PC-3 (cell line): ENCODE measurements at regions not wholly inside any gene's neighbourhood (a gene's known extent, or its start where the extent isn't known, plus 50 kb on each side); places are given as distances from the start of the nearest gene placed in this dataset.
"Not testable (repeated sequence)": the region's sequence is repeated elsewhere in the genome, so short reads cannot be mapped to it uniquely, and the experiment has no call there.

Source experiments
- ATAC-seq: fragments of 200-7000 bp; cut with Tn5 transposase; 2 replicates; pipeline ENCODE4 v1.9.1; 2020; ENCODE audit warnings: mild to moderate bottlenecking, moderate library complexity
- BruUV-seq: library from RNA; stranded (reverse); fragments of 400-500 nt; replicated peaks from 2 replicates; lab custom pipeline; 2021; lab: Mats Ljungman, UMichigan
- CTCF ChIA-PET: fragments of 300-600 bp; sonication (Branson Sonifier 250); formaldehyde crosslinking; loops from one replicate; lab custom pipeline; 2022; ENCODE audit warnings: antibody characterized with exemption; lab: Charles Lee
- POLR2A ChIA-PET: fragments of 300-600 bp; sonication (Branson Sonifier 250); formaldehyde crosslinking; loops from one replicate; lab custom pipeline; 2022; ENCODE audit warnings: antibody characterized with exemption; ENCODE audit not compliant: unreplicated experiment; lab: Charles Lee
- DNase-seq: peaks from one replicate; pipeline ENCODE4 v3.0.0-alpha.2; 2015
- H2AFZ ChIP-seq: fragments of 300-600 bp; sonication (generic); 2 replicates; pipeline ENCODE4 v1.6.0; 2016; ENCODE audit warnings: antibody characterized with exemption, low read length
- H3F3A ChIP-seq: fragments of 300-600 bp; sonication (generic); one replicate; pipeline ENCODE4 v1.6.0; 2017; ENCODE audit warnings: antibody characterized with exemption, low read length, control low read depth, mild to moderate bottlenecking; ENCODE audit not compliant: unreplicated experiment
- H3K27ac ChIP-seq: fragments of 300-600 bp; sonication (generic); 2 replicates; pipeline ENCODE4 v1.5.1; 2016; ENCODE audit warnings: mild to moderate bottlenecking, low read length
- H3K27me3 ChIP-seq: fragments of 300-600 bp; sonication (generic); 2 replicates; pipeline ENCODE4 v1.6.1; 2016; ENCODE audit warnings: low read length, mixed read lengths
- H3K36me3 ChIP-seq: fragments of 300-600 bp; sonication (generic); 2 replicates; pipeline ENCODE4 v1.6.1; 2016; ENCODE audit warnings: low read depth, mixed run types, low read length, mixed read lengths
- H3K4me1 ChIP-seq: fragments of 300-600 bp; sonication (generic); 2 replicates; pipeline ENCODE4 v1.5.1; 2016; ENCODE audit warnings: low read length; ENCODE audit not compliant: insufficient read depth
- H3K4me2 ChIP-seq: fragments of 300-600 bp; sonication (generic); 2 replicates; pipeline ENCODE4 v1.6.0; 2016; ENCODE audit warnings: low read length
- H3K4me3 ChIP-seq: fragments of 300-600 bp; sonication (generic); 2 replicates; pipeline ENCODE4 v1.5.1; 2016; ENCODE audit warnings: mild to moderate bottlenecking, low read length, mixed read lengths
- H3K79me2 ChIP-seq: fragments of 300-600 bp; sonication (generic); 2 replicates; pipeline ENCODE4 v1.6.1; 2017; ENCODE audit warnings: low read length, mixed read lengths
- H3K9ac ChIP-seq: fragments of 300-600 bp; sonication (generic); 2 replicates; pipeline ENCODE4 v1.6.0; 2016; ENCODE audit warnings: mild to moderate bottlenecking, low read length
- H3K9me2 ChIP-seq: fragments of 300-600 bp; sonication (generic); replicated peaks from 2 replicates; pipeline ENCODE4 v1.6.1; 2016; ENCODE audit warnings: mixed run types, low read length, mixed read lengths
- H3K9me3 ChIP-seq: fragments of 300-600 bp; sonication (generic); 2 replicates; pipeline ENCODE4 v1.6.1; 2016; ENCODE audit warnings: low read length, mixed read lengths
- H4K20me1 ChIP-seq: fragments of 300-600 bp; sonication (generic); 2 replicates; pipeline ENCODE4 v1.6.1; 2016; ENCODE audit warnings: low read length, mixed read lengths
- intact Hi-C: fragments of 100-400 bp; cut with micrococcal nuclease; formaldehyde crosslinking; loops from 2 replicates; pipeline ENCODE4 v1.9.0; 2023

DNA sequence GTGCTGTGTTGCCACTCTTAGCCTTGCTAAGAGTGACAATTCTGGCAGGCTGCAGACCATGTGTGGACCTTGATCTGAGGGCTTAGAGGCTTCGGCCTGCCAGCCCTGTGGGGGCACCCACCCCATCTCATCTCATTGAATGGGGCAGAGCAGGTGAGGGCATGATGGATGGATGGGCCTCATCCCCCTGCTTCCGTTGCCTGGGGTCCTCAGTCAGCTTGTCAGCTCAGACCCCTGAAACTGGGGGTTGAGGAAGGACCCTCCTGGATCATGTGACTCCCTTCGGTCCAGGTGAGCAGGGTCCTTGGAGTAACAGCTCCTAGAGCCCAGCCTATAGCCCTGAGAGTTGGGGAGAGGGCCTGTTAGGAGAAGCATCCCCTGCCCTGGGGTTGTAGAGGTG lies 3076.8 kb downstream of the RPIA start:
- BruUV-seq, DNase-seq, H3K9ac ChIP-seq, H3K4me1 ChIP-seq, H3K4me2 ChIP-seq, H3K9me3 ChIP-seq, CTCF ChIA-PET, intact Hi-C loops, H3K36me3 ChIP-seq, POLR2A ChIA-PET, H2AFZ ChIP-seq, H3K27me3 ChIP-seq, H3K27ac ChIP-seq, H4K20me1 ChIP-seq, H3K4me3 ChIP-seq, H3K79me2 ChIP-seq, ATAC-seq, H3K9me2 ChIP-seq, H3F3A ChIP-seq: not testable (repeated sequence)

GRCh38 chr2:91768997-91769396 lies 3077.5 kb downstream of the RPIA start:
- H3K36me3 ChIP-seq, POLR2A ChIA-PET, BruUV-seq, intact Hi-C loops, H3K4me3 ChIP-seq, H3K27ac ChIP-seq, H3K9me2 ChIP-seq, H2AFZ ChIP-seq, CTCF ChIA-PET, H3K27me3 ChIP-seq, H3K4me2 ChIP-seq, H3K9me3 ChIP-seq, H3K4me1 ChIP-seq, H4K20me1 ChIP-seq, DNase-seq, H3F3A ChIP-seq, H3K9ac ChIP-seq, H3K79me2 ChIP-seq, ATAC-seq: not testable (repeated sequence)

DNA sequence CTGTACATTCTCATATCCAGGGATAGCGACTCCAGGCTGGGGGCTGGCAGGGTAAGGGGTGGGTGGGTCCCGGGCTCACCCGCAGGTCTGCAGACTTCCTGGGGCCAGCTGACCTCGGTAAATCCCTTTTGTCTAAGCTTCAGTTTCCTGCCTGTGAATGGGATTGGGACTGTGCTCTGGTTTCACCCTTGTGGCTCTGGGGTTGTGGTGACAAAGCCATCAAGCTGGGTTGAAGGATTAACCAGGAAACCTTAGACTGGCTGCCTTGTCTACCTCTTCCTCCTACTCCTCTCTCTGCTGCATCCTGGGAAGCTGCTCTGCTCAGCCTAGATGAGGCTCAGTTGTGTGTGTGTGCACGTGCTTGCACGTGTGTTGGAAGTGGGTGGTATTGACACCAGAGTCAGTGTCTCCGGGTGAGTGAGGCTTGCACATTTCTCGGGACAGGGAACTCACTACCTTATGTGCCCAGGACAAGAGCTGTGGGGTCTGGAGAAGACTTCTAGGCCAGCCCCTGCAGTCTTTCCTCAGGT lies 3078.6 kb downstream of the RPIA start:
- H3K4me3 ChIP-seq, H3K9ac ChIP-seq, H3K9me3 ChIP-seq, H3K27me3 ChIP-seq, DNase-seq, ATAC-seq, CTCF ChIA-PET, H2AFZ ChIP-seq, intact Hi-C loops, H4K20me1 ChIP-seq, POLR2A ChIA-PET, H3K4me2 ChIP-seq, H3F3A ChIP-seq, H3K36me3 ChIP-seq, H3K4me1 ChIP-seq, BruUV-seq, H3K9me2 ChIP-seq, H3K27ac ChIP-seq, H3K79me2 ChIP-seq: not testable (repeated sequence)

DNA sequence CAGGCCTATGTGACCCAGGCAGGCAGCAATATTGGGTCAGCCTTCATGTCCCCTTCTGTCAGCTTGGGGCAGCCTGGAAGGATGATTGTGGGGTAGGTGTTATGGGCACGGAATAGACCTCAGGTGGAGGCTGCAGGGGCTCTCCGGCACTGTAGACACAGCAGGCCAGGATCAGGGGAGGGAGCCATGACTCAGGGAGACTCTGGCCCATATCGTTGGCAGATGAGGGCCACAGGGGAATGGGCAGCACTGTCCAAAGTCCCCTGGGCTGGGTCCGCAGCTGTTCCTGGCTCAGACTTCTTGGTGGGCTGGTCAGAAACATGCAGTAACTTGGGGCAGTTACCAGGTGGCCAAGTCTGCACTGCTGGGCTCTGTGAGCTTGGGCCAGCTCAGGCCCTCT lies 3080.1 kb downstream of the RPIA start:
- H3K4me1 ChIP-seq: not testable (repeated sequence)

DNA sequence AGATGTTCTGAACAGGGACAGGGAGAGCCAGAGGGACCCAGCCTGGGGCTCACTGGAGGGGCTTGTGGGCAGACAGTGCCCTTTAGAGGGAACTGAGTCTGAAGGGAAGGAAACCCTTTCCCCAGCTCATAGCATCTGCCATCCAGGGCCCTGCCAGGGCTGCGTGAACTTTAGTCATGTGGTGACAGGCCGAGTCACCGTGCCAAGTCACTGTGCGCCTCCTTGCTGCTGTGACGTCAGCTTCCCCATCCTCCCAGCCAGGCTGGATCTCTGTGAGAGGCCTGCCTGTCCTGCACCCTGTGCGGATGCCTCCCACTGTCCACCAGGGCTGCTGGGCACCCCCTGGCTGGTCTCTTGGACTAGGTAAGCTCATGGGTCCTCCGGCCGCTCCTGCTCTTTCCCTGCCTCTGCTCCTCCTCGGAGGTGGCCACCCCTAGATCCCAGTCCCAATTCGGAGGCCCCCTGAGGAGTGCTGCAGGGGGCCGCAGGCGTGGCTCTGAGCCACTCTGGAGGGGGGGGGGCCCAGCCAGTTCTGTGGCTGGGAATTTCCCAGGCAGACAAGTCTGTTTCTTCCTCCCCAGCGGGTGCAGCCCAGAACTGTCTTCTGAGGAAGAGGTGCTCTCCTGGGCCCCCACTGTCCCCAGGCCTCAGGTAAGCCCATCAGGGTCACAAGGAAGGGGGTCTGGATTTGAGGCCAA lies 3080.9 kb downstream of the RPIA start:
- intact Hi-C loops, BruUV-seq, H3K9ac ChIP-seq, H3K9me3 ChIP-seq, H3F3A ChIP-seq, H3K4me2 ChIP-seq, H4K20me1 ChIP-seq, CTCF ChIA-PET, H3K36me3 ChIP-seq, H2AFZ ChIP-seq, H3K79me2 ChIP-seq, H3K4me1 ChIP-seq, ATAC-seq, POLR2A ChIA-PET, H3K9me2 ChIP-seq, H3K4me3 ChIP-seq, DNase-seq, H3K27ac ChIP-seq, H3K27me3 ChIP-seq: not testable (repeated sequence)

More for the DNA sequence above, 3080.1 kb downstream of the RPIA start:
- BruUV-seq, H3K9me2 ChIP-seq, H3K4me2 ChIP-seq, H3K79me2 ChIP-seq, H3K27ac ChIP-seq, intact Hi-C loops, DNase-seq, H3K9ac ChIP-seq, H4K20me1 ChIP-seq, POLR2A ChIA-PET, H3F3A ChIP-seq, H3K36me3 ChIP-seq, H2AFZ ChIP-seq, H3K9me3 ChIP-seq, H3K27me3 ChIP-seq, CTCF ChIA-PET, H3K4me3 ChIP-seq, ATAC-seq: not testable (repeated sequence)

DNA sequence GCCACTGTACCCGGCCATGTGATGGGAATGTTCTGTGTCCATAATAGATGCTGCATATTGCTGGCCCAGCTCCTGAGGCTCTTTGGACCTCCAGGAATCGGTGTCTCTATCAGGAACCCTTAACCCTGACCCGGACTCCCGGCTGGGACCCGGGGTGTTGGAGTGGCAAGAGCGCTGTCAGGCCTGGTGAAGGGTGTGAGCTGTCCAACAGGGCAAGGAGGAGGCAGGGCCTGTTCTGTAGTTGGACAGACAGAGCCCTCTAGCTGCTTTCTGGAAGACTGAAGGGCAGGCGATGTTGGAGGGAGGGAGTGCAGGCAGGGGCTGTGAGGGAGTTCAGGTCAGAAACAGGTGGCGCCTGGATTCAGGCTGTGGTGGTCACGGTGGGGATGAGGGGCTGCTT lies 3082.3 kb downstream of the RPIA start:
- POLR2A ChIA-PET, H3K9me2 ChIP-seq, H3K9ac ChIP-seq, H3K79me2 ChIP-seq, H3K27me3 ChIP-seq, H3K9me3 ChIP-seq, H3K4me2 ChIP-seq, H4K20me1 ChIP-seq, intact Hi-C loops, H3F3A ChIP-seq, H3K27ac ChIP-seq, BruUV-seq, CTCF ChIA-PET, ATAC-seq, H2AFZ ChIP-seq, H3K36me3 ChIP-seq, DNase-seq, H3K4me3 ChIP-seq, H3K4me1 ChIP-seq: not testable (repeated sequence)
